H9 (cell line): ENCODE measurements at regions not wholly inside any gene's neighbourhood (a gene's known extent, or its start where the extent isn't known, plus 50 kb on each side); places are given as distances from the start of the nearest gene placed in this dataset.

ENCODE experiments used
- DNase-seq: peaks from one replicate; pipeline ENCODE4 v3.0.0-alpha.2; 2017
- H2AFZ ChIP-seq: one replicate; pipeline ENCODE4 v1.6.1; 2013; ENCODE audit warnings: mild to moderate bottlenecking, low read length, control low read depth, moderate library complexity
- H2AK5ac ChIP-seq: 2 replicates; pipeline ENCODE4 v1.6.1; 2013; ENCODE audit warnings: low read length, control low read depth, mixed read lengths; ENCODE audit not compliant: insufficient read length
- H2BK120ac ChIP-seq: one replicate; pipeline ENCODE4 v1.6.1; 2013; ENCODE audit warnings: low read depth, mild to moderate bottlenecking, low read length, control low read depth, inconsistent platforms; ENCODE audit not compliant: poor library complexity, severe bottlenecking
- H2BK12ac ChIP-seq: 2 replicates; pipeline ENCODE4 v1.6.1; 2013; ENCODE audit warnings: low read length, control low read depth, mixed read lengths, low read depth; ENCODE audit not compliant: insufficient read length
- H2BK15ac ChIP-seq: 2 replicates; pipeline ENCODE4 v1.6.1; 2013; ENCODE audit warnings: low read depth, low read length, control low read depth
- H2BK20ac ChIP-seq: one replicate; pipeline ENCODE4 v1.6.1; 2013; ENCODE audit warnings: low read depth, mild to moderate bottlenecking, low read length, control low read depth, inconsistent platforms; ENCODE audit not compliant: poor library complexity, severe bottlenecking
- H2BK5ac ChIP-seq: 2 replicates; pipeline ENCODE4 v1.6.1; 2013; ENCODE audit warnings: low read length, control low read depth, mixed read lengths; ENCODE audit not compliant: insufficient read length
- H3K14ac ChIP-seq: 2 replicates; pipeline ENCODE4 v1.6.1; 2013; ENCODE audit warnings: low read length, control low read depth; ENCODE audit not compliant: insufficient read depth
- H3K18ac ChIP-seq: 2 replicates; pipeline ENCODE4 v1.6.1; 2013; ENCODE audit warnings: low read depth, mild to moderate bottlenecking, mixed read lengths, low read length, control low read depth; ENCODE audit not compliant: insufficient read length
- H3K23ac ChIP-seq: 2 replicates; pipeline ENCODE4 v1.6.1; 2013; ENCODE audit warnings: low read length, control low read depth, mixed read lengths, low read depth; ENCODE audit not compliant: insufficient read length
- H3K23me2 ChIP-seq: 2 replicates; pipeline ENCODE4 v1.6.1; 2013; ENCODE audit warnings: low read depth, mild to moderate bottlenecking, mixed read lengths, low read length, control low read depth; ENCODE audit not compliant: insufficient read length, poor library complexity, severe bottlenecking
- H3K27ac ChIP-seq: 2 replicates; pipeline ENCODE4 v1.5.1; 2013; ENCODE audit warnings: low read length, control low read depth, mixed read lengths, low read depth; ENCODE audit not compliant: insufficient read length
- H3K27me3 ChIP-seq: 2 replicates; pipeline ENCODE4 v1.6.1; 2013; ENCODE audit warnings: low read length, control low read depth, inconsistent platforms; ENCODE audit not compliant: insufficient read depth
- H3K4ac ChIP-seq: 2 replicates; pipeline ENCODE4 v1.6.1; 2013; ENCODE audit warnings: low read depth, mild to moderate bottlenecking, control low read depth, inconsistent platforms, low read length, moderate library complexity
- H3K4me1 ChIP-seq: 2 replicates; pipeline ENCODE4 v1.6.1; 2013; ENCODE audit warnings: low read length, control low read depth, inconsistent platforms; ENCODE audit not compliant: insufficient read depth
- H3K4me2 ChIP-seq: 2 replicates; pipeline ENCODE4 v1.6.1; 2013; ENCODE audit warnings: low read length, control low read depth, mixed read lengths; ENCODE audit not compliant: insufficient read length, insufficient read depth
- H3K56ac ChIP-seq: 2 replicates; pipeline ENCODE4 v1.6.1; 2013; ENCODE audit warnings: low read depth, mild to moderate bottlenecking, mixed read lengths, low read length, control low read depth; ENCODE audit not compliant: insufficient read length
- H3K79me1 ChIP-seq: 2 replicates; pipeline ENCODE4 v1.6.1; 2013; ENCODE audit warnings: low read depth, mild to moderate bottlenecking, moderate library complexity, low read length, control low read depth, inconsistent platforms; ENCODE audit not compliant: insufficient read depth, poor library complexity, severe bottlenecking
- H3K79me2 ChIP-seq: 2 replicates; pipeline ENCODE4 v1.6.1; 2013; ENCODE audit warnings: low read length, control low read depth, inconsistent platforms; ENCODE audit not compliant: insufficient read depth
- H3K9ac ChIP-seq: 2 replicates; pipeline ENCODE4 v1.6.1; 2013; ENCODE audit warnings: low read length, control low read depth, mixed read lengths; ENCODE audit not compliant: insufficient read length; ENCODE audit errors: extremely low read depth
- H3K9me3 ChIP-seq: one replicate; pipeline ENCODE4 v1.6.1; 2013; ENCODE audit warnings: low read depth, low read length, inconsistent platforms; ENCODE audit not compliant: control insufficient read depth
- H3T11ph ChIP-seq: one replicate; pipeline ENCODE4 v1.6.1; 2013; ENCODE audit warnings: mild to moderate bottlenecking, low read length, control low read depth, inconsistent platforms
- H4K20me1 ChIP-seq: one replicate; pipeline ENCODE4 v1.6.1; 2013; ENCODE audit not compliant: control insufficient read depth, insufficient read length, insufficient read depth
- H4K5ac ChIP-seq: 2 replicates; pipeline ENCODE4 v1.6.1; 2013; ENCODE audit warnings: low read depth, mild to moderate bottlenecking, mixed read lengths, low read length, control low read depth; ENCODE audit not compliant: insufficient read length
- H4K8ac ChIP-seq: replicated peaks from 2 replicates; pipeline ENCODE4 v1.6.1; 2013; ENCODE audit warnings: low read length, control low read depth, mixed read lengths, low read depth; ENCODE audit not compliant: insufficient read length
- H4K91ac ChIP-seq: 2 replicates; pipeline ENCODE4 v1.6.1; 2013; ENCODE audit warnings: low read depth, mild to moderate bottlenecking, moderate library complexity, mixed read lengths, low read length, control low read depth; ENCODE audit not compliant: insufficient read length
- H3K27ac Mint-ChIP-seq, 3 experiments: 2 replicates in 2 of 3; 3 replicates in 1 of 3; pipeline ENCODE4 v1.8.0; 2020 to 2021; ENCODE audit warnings: mixed read lengths in 3 of 3, mild to moderate bottlenecking in 1 of 3, moderate library complexity in 1 of 3
- H3K27me3 Mint-ChIP-seq: 2 replicates; pipeline ENCODE4 v1.8.0; 2021; ENCODE audit warnings: low read depth, mild to moderate bottlenecking, moderate library complexity, mixed read lengths
- H3K36me3 Mint-ChIP-seq, 3 experiments: 2 replicates in 2 of 3; 3 replicates in 1 of 3; pipeline ENCODE4 v1.8.0; 2020 to 2021; ENCODE audit warnings: low read depth in 3 of 3, mixed read lengths in 3 of 3; ENCODE audit not compliant: insufficient read depth in 1 of 3
- H3K4me1 Mint-ChIP-seq, 2 experiments: 2 replicates each; pipeline ENCODE4 v1.8.0; 2020; ENCODE audit warnings: mixed read lengths in 2 of 2
- H3K4me3 Mint-ChIP-seq, 2 experiments: 2 replicates in 1 of 2; 3 replicates in 1 of 2; pipeline ENCODE4 v1.8.0; 2020 to 2021; ENCODE audit warnings: mild to moderate bottlenecking in 2 of 2, mixed read lengths in 2 of 2, moderate library complexity in 1 of 2
- H3K9me3 Mint-ChIP-seq, 2 experiments: 2 replicates in 1 of 2; 3 replicates in 1 of 2; pipeline ENCODE4 v1.8.0; 2020; ENCODE audit warnings: mild to moderate bottlenecking in 2 of 2, mixed read lengths in 2 of 2, moderate library complexity in 1 of 2
- TF ChIP-seq, protein P1 (sequence below): fragments of 200-600 bp; sonication (generic); conservative IDR thresholded peaks from 3 replicates; pipeline ENCODE4 v1.8.0; 2021; ENCODE audit warnings: antibody characterized with exemption, mild to moderate bottlenecking

DNA sequence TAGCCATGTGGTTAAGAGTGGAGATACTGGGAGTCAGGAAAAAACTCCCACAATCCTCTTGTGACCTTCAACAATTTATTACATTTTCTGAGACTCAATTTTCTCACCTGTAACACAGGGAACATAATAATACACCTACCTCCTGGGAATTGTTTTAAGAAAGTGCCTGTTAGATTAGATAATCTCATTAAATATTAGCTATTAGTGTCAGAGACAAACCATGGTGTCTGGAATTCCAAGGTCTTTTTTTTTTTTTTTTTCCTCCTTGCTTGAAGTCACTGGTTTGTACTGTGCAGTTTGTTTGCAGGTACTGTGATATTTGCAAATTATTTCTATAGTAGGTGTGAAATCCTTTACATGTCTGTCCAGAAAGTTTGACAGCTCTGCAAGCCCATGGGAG lies 806.1 kb downstream of the DNAJB9 start:
- no peaks in the 10 kb centered on the region for H3K79me1 ChIP-seq
- DNase-seq = no peak
- H2AFZ ChIP-seq = no peak overlapping the region
- Mint-ChIP-seq H3K27me3 (no peaks in the 10 kb centered on the region), H3K4me1 (no peaks in the 10 kb centered on the region), H3K9me3 (no peaks in the 10 kb centered on the region; a peak in 1 of 5 replicates), H3K4me3 (no peak overlapping the region), H3K27ac (no peak overlapping the region), H3K36me3 (no peaks in the 10 kb centered on the region)
- no peaks in the 10 kb centered on the region for H4K20me1 ChIP-seq
- H3K9ac ChIP-seq = no peak overlapping the region
- H3K18ac ChIP-seq = no peak overlapping the region
- H2BK15ac ChIP-seq = no peak overlapping the region
- no peaks in the 10 kb centered on the region for H3K27me3 ChIP-seq
- no peak overlapping the region for H2BK5ac ChIP-seq
- no peak overlapping the region for H4K5ac ChIP-seq
- no peak overlapping the region for H3K14ac ChIP-seq
- H4K8ac ChIP-seq = no peak overlapping the region
- TF ChIP-seq, protein P1, sequence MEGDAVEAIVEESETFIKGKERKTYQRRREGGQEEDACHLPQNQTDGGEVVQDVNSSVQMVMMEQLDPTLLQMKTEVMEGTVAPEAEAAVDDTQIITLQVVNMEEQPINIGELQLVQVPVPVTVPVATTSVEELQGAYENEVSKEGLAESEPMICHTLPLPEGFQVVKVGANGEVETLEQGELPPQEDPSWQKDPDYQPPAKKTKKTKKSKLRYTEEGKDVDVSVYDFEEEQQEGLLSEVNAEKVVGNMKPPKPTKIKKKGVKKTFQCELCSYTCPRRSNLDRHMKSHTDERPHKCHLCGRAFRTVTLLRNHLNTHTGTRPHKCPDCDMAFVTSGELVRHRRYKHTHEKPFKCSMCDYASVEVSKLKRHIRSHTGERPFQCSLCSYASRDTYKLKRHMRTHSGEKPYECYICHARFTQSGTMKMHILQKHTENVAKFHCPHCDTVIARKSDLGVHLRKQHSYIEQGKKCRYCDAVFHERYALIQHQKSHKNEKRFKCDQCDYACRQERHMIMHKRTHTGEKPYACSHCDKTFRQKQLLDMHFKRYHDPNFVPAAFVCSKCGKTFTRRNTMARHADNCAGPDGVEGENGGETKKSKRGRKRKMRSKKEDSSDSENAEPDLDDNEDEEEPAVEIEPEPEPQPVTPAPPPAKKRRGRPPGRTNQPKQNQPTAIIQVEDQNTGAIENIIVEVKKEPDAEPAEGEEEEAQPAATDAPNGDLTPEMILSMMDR = no peak
- H3K27ac ChIP-seq = no peak overlapping the region
- H2BK12ac ChIP-seq = no peak overlapping the region
- no peak overlapping the region for H2BK120ac ChIP-seq
- H3K4me1 ChIP-seq = no peaks in the 10 kb centered on the region
- no peaks in the 10 kb centered on the region for H3K79me2 ChIP-seq
- H3K56ac ChIP-seq = no peak overlapping the region
- H4K91ac ChIP-seq = no peak overlapping the region
- H2AK5ac ChIP-seq = no peak overlapping the region
- H3K4ac ChIP-seq = no peak overlapping the region
- H3K9me3 ChIP-seq = no peaks in the 10 kb centered on the region
- H2BK20ac ChIP-seq = no peak overlapping the region
- H3K23me2 ChIP-seq = no peaks in the 10 kb centered on the region
- H3T11ph ChIP-seq = no peak overlapping the region
- H3K4me2 ChIP-seq = no peak overlapping the region
- H3K23ac ChIP-seq = no peak overlapping the region
